ENCODE measurements at regions not wholly inside any gene's neighbourhood (a gene's known extent, or its start where the extent isn't known, plus 50 kb on each side); places are given as distances from the start of the nearest gene placed in this dataset.

DNA sequence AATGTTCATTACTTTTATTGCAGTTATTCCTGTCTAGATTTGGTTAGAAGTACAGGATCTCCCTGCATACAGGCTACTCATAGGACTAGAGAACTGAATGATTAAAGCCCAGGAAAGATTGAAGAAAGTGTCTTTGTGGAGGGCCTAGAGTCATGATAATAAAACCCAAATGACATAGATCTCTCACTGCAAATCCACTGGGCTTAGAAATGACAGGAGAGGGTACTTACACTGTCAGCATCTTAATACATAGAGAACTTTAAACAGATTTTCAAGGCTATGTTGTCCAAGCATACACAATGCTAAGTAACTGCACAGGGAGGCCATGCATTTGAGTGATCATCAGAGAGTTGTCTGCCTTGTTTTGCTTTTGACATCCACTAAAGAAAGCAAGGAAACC is 383.8 kb upstream of the MAP3K7 start:
- no peak for DNase-seq (ENCODE audit: low spot score)

DNA sequence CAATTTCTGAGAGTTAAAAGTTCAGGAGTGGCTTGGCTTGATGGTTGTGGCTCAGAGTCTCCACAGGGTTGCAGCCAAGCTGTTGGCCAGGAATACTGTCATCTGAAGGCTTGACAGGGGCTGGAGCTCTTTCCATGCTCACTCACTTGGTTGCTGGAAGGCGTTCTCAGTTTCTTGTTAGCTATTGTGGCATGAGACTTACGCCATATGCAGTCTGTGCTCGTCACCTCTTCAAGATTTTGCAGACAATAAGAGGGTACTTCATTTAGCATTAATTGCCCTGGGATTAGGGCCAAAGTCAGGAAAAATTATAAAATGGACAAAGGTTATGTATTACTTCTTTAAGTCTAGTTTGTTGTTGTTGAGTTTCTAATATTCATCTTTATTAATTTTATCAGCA is 380.6 kb upstream of the MAP3K7 start:
- no peak for DNase-seq (ENCODE audit: low spot score)

DNA sequence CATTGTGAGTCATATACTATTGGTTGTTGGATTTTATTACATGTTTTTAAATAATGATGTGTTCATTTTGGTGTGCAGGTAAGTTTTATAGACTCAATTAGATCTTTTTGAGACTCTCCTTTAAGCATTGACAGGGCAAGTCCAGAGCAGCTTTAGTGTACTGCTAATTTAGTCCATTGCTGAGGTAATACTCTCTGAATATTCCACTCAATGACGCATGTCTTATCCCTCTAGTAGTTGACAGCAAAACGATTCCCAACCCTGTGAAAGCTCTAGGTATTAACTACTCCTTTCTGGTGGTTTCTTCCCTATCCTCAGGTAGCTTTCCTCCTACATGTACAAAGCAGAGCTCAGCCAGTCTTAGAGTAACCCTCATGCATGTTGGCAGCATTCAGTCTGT is 373.5 kb upstream of the MAP3K7 start:
- no peak for DNase-seq (ENCODE audit: low spot score)

DNA sequence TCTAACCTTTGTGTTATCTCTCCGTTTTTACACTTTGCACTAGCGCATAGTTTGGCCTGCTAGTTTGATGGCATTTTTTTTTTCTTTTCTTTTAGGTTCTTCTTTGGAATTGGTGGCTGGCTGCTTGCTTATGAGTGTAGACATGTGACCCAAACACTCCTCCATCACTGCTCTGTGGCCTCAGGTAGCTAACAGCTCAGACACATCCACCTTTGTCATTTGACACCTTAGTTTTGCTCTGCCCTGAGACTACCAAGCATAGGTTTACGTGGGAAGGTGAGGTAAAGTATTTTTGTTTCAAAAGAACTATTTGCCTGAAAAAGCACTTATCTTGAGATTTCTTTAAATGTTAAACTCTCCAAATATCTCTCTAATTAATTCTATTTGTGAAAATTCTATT is 368.4 kb upstream of the MAP3K7 start:
- DNase-seq (ENCODE audit: low spot score), result no peak

DNA sequence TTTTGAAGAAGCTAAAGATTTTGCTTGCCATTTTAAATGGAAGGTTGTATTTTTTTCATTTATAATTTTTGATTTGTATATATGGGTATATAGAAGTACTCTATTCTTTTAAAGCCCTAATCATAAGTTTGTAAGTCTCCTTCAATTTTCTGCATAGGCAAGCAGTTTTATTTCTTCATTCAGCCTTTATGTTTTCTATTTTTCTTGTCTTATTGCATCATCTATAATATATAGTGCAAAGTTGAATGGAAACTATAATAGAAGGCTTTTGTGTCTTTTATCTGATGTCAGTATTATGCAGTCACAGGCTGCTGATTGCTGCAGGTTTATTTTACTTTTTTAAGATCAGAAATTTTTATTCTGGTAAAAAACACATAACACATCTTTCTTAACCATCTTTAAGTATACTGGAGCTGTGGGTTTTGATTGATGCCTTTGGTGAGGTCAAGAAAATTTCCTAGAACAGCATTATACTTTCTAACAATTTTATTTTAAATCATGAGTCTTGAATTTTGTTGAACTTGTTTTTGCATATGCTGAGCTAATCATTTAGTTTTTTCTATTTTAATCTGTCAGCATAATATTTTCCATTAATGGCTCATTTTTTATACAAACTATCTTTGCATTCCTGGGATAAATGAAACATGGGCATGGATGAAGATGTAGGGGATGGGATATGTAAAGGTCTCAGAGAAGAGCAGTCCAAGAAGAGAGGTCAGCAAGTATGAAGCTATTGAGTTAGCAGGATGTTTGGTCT is 366.7 kb upstream of the MAP3K7 start:
- no peak for DNase-seq (ENCODE audit: low spot score)

DNA sequence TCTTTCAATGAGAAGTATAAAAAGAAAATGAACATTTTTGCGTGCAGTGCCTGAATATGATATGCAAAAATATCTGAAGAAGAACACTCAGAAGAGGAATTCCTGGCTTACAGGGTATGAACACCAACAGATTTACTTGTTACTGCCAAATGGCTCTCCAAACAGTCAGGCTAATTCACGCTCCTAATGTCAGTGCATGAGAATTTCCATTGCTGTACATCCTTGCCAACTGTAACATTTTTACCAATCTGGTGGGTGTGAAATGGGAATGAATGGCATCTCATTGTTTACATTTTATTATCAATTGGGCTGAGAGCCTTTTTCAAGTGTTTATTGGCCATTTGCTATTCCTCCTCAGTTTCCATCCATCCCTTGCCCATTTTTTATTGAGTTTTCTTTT is 365.3 kb upstream of the MAP3K7 start:
- DNase-seq (ENCODE audit: low spot score), result no peak

DNA sequence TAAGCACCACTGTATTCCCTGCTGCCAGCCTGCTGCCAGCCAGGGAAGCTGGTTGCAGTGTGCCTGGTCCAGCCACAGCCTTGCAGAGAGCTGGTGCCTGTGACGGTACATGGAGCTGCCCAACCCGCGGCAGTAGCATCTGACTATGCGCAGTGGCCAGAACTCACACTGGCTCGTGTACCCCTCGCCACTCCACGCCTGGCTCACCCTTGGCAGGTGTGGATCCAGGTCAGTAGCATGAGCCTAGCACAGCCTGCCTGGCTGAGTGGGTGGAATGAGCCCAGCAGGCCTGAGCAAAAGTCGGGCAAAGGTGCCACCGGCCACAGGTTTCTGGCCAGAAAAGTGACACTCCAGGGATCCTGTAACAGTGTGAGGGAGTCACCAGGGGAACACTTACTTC is 361.7 kb upstream of the MAP3K7 start:
- DNase-seq (ENCODE audit: low spot score), result no peak

DNA sequence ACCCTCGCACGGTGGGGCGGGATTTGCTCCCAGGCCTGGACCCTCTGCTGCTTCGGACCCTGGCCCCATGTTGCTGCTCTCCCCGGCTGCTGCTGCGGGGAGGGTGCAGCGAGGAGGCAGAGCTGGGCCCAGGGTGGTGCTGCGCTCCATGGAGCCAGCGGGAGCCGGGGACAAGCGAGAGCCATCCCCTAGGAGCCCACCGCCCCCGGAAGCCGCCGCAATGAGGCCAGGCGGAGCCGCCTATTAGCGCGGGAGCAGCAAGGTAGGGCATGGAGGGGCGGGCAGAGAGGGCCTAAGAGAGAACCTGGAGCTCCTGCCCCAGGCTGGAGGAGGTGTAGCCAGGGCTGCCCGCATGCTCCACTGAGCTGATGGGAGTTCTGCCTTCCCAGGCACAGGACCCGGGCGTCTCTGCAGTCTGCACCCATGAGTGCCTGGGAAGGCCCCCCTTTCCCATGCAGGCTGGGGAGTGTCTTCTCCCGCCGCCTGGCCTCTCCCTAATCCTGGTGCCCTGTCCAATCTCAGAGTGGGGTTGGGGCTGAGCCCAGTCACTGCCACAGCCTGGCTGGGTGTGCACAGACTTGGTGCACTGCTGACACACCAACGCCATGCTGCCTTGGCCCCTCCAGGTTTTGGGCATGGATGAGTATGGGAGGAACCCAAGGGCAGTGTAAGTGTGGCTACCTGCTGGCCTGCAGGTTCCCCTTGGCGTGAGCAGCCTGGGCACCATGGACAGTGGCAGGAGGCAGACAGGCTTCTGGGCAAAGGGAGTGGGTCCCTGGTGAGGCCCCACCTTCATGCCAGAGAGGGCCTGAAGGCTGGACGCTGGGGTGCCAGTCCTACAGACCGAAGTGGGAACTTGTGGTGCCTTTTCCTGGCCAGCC is 360.6 kb upstream of the MAP3K7 start:
- no peak for DNase-seq (ENCODE audit: low spot score)

DNA sequence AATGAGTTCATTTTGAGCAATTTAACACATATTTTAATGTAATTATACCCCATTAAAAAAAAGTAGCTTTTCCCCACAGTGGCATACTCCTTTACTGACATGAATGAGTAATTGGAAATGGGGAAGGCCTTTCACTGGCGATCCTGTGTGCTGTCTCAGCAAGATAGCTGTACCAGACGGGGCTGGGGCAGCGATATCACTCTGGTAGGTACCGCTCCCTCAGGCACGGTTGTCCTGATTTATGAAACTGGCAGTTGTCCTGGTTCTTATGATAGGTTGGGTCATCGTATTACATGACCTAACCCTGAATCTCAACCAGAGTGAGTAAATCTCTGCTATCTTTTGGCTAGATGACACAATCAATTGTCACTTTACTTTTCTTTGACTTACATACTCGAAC is 355.0 kb upstream of the MAP3K7 start:
- DNase-seq (ENCODE audit: low spot score), result no peak

DNA sequence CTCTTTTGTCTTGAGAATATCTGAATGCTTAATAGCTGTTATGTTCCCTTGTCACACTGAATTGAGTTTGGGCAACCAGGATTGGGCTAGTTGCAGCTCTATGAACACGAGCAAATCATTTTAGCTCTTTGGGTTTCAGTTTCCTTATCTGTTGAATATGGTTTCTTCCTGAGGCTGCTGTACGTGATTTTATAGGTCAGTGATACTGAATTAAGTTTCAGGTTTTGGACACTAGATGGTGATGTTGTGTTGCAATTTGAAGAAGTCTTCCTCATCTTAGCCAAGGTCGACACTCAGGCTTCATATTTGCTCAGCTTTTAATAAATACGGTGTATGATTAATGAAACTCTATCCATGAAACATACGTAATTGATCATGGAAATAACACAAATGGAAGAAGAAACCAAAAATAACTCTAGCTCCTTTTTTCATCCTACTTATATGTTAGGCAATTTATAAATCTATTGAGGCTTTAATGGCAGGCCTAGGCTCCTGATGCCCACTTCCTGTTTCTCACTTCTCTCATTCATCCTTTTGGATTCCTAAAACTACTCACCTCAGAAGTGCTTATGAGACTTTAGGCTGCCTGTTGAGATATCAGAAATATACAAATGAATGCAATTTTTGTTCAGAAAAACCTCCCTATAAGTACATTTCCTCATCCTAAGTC is 354.1 kb upstream of the MAP3K7 start:
- peak; percentile 46 for DNase-seq (ENCODE audit: low spot score)

- DNase-seq (ENCODE audit: low spot score), result no peak
These were observed 353.0 kb upstream of the MAP3K7 start for GRCh38 chr6:90939906-90940305.

GRCh38 chr6:90938122-90938521 is 351.2 kb upstream of the MAP3K7 start:
- DNase-seq (ENCODE audit: low spot score), result no peak

DNA sequence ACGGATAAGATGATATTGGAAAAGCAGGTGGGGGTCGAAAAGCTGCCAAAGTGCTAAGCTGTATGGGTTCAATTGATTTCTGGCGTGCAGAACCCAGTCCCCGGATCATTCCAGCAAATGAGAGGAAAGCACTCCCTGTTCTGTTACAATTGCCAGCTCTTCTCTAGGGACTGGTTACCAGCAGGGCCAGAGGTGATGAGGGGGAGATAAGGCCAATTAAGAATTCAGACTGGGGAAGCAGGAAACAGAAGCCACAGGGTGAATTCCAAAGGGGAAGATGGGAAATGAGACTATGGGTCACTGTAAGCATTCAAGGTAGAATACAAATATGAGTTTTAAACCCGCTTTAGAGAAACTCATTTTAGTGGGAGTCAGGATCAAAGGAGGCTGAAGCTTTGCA is 349.4 kb upstream of the MAP3K7 start:
- DNase-seq (ENCODE audit: low spot score), result no peak

DNA sequence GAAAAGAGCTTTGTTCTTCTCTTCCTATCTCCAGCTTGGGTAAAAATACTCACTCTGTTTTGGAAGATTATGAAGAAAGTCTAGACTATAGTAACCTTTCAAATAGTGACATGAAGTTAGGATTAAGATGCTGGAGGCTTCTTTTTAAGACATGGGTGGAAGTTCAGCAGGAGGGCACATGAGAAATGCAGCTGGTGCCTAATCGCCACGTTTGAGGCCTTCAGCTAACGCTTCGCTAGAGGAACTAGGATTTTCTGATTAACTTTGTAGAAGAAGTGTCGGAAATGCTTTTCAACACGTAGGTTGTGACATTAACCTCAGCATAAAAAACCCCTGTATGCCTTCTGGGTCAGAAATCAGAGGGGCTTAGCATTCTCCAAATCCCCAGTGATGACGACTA is 348.1 kb upstream of the MAP3K7 start:
- DNase-seq (ENCODE audit: low spot score), result no peak

GRCh38 chr6:90934081-90934480 is 347.2 kb upstream of the MAP3K7 start:
- no peak for DNase-seq (ENCODE audit: low spot score)

GRCh38 chr6:90932351-90932750 is 345.5 kb upstream of the MAP3K7 start:
- DNase-seq (ENCODE audit: low spot score), result no peak

DNA sequence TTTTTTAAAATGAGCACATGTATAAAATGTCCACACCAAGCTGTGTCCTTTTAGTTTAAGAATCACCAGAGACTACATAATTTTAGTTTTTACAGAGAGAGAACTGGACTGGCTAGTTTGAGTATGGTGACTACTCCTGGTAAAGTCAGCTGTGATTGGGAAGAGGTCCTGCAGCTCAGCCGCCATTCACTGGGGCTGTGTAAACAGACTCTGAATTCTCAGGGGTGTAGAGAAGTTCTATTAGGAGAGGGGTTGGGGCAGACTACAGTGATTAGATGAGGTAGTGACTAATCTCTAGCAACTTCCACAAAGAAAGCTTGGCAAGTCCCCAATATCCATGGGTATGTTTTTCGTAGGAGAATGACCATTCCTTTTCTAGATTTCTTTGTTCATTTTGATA is 341.2 kb upstream of the MAP3K7 start:
- no peak for DNase-seq (ENCODE audit: low spot score)

- no peak for DNase-seq (ENCODE audit: low spot score)
These were observed 338.9 kb upstream of the MAP3K7 start for GRCh38 chr6:90925726-90926125.

DNA sequence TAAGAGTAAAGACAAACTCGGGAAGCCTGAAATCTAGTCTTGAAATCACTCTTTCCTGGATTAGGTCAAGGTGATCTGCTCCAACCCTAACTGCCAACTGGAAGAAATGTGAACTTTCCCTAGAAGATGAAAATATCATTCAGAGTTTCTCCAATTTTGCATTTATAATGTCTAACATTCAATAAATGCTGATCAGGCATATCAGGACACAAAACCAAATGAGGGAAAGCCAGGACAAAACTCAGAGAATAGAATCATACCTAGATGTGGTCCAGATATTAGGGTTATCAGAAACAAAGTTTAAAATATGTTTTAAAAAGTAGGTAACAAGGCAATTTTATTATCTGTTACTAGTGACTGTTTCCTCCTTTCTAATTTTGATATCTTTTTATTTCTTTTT is 335.5 kb upstream of the MAP3K7 start:
- DNase-seq (ENCODE audit: low spot score), result no peak

DNA sequence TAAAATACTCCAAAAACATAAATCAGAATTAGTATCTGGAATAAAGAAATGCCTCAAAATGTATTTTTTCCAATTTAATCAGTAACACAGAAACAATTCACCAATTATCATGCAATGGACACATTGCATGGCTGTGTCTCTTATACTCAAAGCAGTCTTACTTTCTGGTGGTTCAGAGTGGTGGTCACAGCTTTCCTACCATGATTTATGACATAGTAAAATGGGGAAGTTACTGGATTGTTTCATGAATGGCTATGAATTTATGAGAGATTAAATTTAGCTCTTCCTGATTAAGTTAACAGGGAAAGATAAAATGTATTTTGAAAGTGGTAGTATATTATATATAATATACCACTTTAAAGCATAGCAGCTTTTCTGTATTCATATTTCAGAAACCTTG is 331.5 kb upstream of the MAP3K7 start:
- no peak for DNase-seq (ENCODE audit: low spot score)

DNA sequence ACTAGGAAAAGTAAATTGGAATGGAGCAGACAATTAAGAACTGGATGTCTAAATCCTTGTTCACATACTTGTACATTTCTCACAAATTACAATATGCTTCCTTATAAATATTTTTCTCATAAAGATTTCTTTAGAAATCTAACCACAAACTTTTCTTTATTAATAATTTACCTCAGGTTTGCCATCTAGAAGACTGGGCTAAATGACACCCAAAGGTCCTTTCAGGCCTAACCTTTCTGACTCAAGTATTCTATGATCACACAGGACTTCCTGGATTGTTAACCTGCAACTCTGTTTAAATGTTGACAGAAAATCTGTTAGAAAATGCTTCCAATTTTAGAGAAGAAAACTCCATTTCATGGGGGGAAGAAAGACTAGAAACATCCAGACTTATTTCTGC is 330.5 kb upstream of the MAP3K7 start:
- DNase-seq (ENCODE audit: low spot score), result no peak

- no peak for DNase-seq (ENCODE audit: low spot score)
These were observed 330.1 kb upstream of the MAP3K7 start for GRCh38 chr6:90916968-90917367.
